Karpas-422 (cell line): ENCODE measurements at regions not wholly inside any gene's neighbourhood (a gene's known extent, or its start where the extent isn't known, plus 50 kb on each side); places are given as distances from the start of the nearest gene placed in this dataset.

Experiments
- DNase-seq: peaks from one replicate; pipeline ENCODE4 v3.0.0-alpha.2; 2015
- H2AFZ ChIP-seq: fragments of 200-600 bp; sonication (generic); 2 replicates; pipeline ENCODE4 v1.6.1; 2014; ENCODE audit warnings: antibody characterized with exemption, low read length, mixed read lengths
- H3K27ac ChIP-seq: fragments of 200-600 bp; sonication (generic); 2 replicates; pipeline ENCODE4 v1.5.1; 2014; ENCODE audit warnings: mild to moderate bottlenecking, low read length, moderate library complexity
- H3K27me3 ChIP-seq: fragments of 200-600 bp; sonication (generic); 2 replicates; pipeline ENCODE4 v1.6.1; 2014; ENCODE audit warnings: low read length, mixed read lengths
- H3K36me3 ChIP-seq: fragments of 200-600 bp; sonication (generic); 2 replicates; pipeline ENCODE4 v1.6.1; 2014; ENCODE audit warnings: low read length, mixed read lengths; ENCODE audit not compliant: insufficient read depth
- H3K4me1 ChIP-seq: fragments of 200-600 bp; sonication (generic); 2 replicates; pipeline ENCODE4 v1.6.1; 2014; ENCODE audit warnings: mild to moderate bottlenecking, low read length, mixed read lengths
- H3K4me2 ChIP-seq: fragments of 200-600 bp; sonication (generic); 2 replicates; pipeline ENCODE4 v1.6.1; 2014; ENCODE audit warnings: low read length, low read depth, mild to moderate bottlenecking; ENCODE audit not compliant: poor library complexity, severe bottlenecking
- H3K4me3 ChIP-seq: fragments of 200-600 bp; sonication (generic); 2 replicates; pipeline ENCODE4 v1.5.1; 2014; ENCODE audit warnings: mild to moderate bottlenecking, antibody characterized with exemption, low read length, mixed read lengths
- H3K79me2 ChIP-seq: fragments of 200-600 bp; sonication (generic); 2 replicates; pipeline ENCODE4 v1.6.1; 2014; ENCODE audit warnings: mild to moderate bottlenecking, low read length, mixed read lengths
- H3K9ac ChIP-seq: fragments of 200-600 bp; sonication (generic); 2 replicates; pipeline ENCODE4 v1.6.0; 2014; ENCODE audit warnings: low read length
- H3K9me2 ChIP-seq: fragments of 200-600 bp; sonication (generic), shearing (Covaris generic); replicated peaks from 2 replicates; pipeline ENCODE4 v1.6.0; 2014; ENCODE audit warnings: mild to moderate bottlenecking, low read length, moderate library complexity; ENCODE audit not compliant: insufficient read depth
- H3K9me3 ChIP-seq: fragments of 300-700, 200-600 bp; sonication (generic); 2 replicates; pipeline ENCODE4 v1.6.1; 2014; ENCODE audit warnings: low read length, mixed read lengths
- H4K20me1 ChIP-seq: fragments of 200-600 bp; sonication (generic); 2 replicates; pipeline ENCODE4 v1.6.1; 2014; ENCODE audit warnings: mild to moderate bottlenecking, antibody characterized with exemption, low read length, low read depth; ENCODE audit not compliant: insufficient read depth

GRCh38 chr6:106763361-106763760 is 134.0 kb downstream of the QRSL1 start:
- Histone ChIP-seq H2AFZ (no peak overlapping the region), H3K4me3 (no peak overlapping the region), H3K27ac (no peak overlapping the region), H3K9me2 (no peaks in the 10 kb centered on the region), H3K9ac (no peak overlapping the region), H3K4me1 (no peaks in the 10 kb centered on the region), H3K27me3 (no peaks in the 10 kb centered on the region), H3K36me3 (no peaks in the 10 kb centered on the region), H4K20me1 (no peaks in the 10 kb centered on the region), H3K4me2 (no peak overlapping the region), H3K9me3 (peaks cover 6% of the 10 kb centered on the region; the same call in 1 of the 2 replicates), H3K79me2 (no peaks in the 10 kb centered on the region)
- DNase-seq, result no peak

GRCh38 chr6:106761160-106761559 is 131.8 kb downstream of the QRSL1 start:
- Histone ChIP-seq H3K27me3 (no peaks in the 10 kb centered on the region), H3K9me2 (no peaks in the 10 kb centered on the region), H4K20me1 (no peaks in the 10 kb centered on the region), H3K4me2 (no peak overlapping the region), H3K36me3 (no peaks in the 10 kb centered on the region), H3K9me3 (peaks cover 6% of the 10 kb centered on the region; the same call in 1 of the 2 replicates), H2AFZ (no peak overlapping the region), H3K79me2 (no peaks in the 10 kb centered on the region), H3K4me3 (no peak overlapping the region), H3K4me1 (peaks cover 14% of the 10 kb centered on the region), H3K9ac (no peak overlapping the region), H3K27ac (no peak overlapping the region)
- DNase-seq, result no peak

GRCh38 chr6:106759112-106759511 is 129.7 kb downstream of the QRSL1 start:
- H3K9ac ChIP-seq, result no peak overlapping the region
- H4K20me1 ChIP-seq, result no peaks in the 10 kb centered on the region
- no peak overlapping the region for H3K4me3 ChIP-seq
- peaks cover 6% of the 10 kb centered on the region; the same call in 1 of the 2 replicates for H3K9me3 ChIP-seq
- no peaks in the 10 kb centered on the region for H3K79me2 ChIP-seq
- H3K4me1 ChIP-seq, result peaks cover 16% of the 10 kb centered on the region
- no peak overlapping the region for H2AFZ ChIP-seq
- no peak overlapping the region for H3K4me2 ChIP-seq
- H3K27ac ChIP-seq, result no peak overlapping the region
- H3K9me2 ChIP-seq, result no peaks in the 10 kb centered on the region
- H3K27me3 ChIP-seq, result no peaks in the 10 kb centered on the region
- no peaks in the 10 kb centered on the region for H3K36me3 ChIP-seq
- no peak for DNase-seq

- Histone ChIP-seq H3K36me3 (no peaks in the 10 kb centered on the region), H3K4me3 (no peak overlapping the region)
- DNase-seq, result no peak
Observed at GRCh38 chr6:106757722-106758467, 128.5 kb downstream of the QRSL1 start.

GRCh38 chr6:106757267-106757666 is 127.9 kb downstream of the QRSL1 start:
- no peak for DNase-seq
- H3K27me3 ChIP-seq, result no peaks in the 10 kb centered on the region
- no peaks in the 10 kb centered on the region for H3K9me2 ChIP-seq
- no peak overlapping the region for H3K4me2 ChIP-seq
- H3K4me3 ChIP-seq, result no peak overlapping the region
- H3K79me2 ChIP-seq, result no peaks in the 10 kb centered on the region
- H3K27ac ChIP-seq, result no peak overlapping the region
- H4K20me1 ChIP-seq, result no peaks in the 10 kb centered on the region
- H3K36me3 ChIP-seq, result no peaks in the 10 kb centered on the region
- H2AFZ ChIP-seq, result peak overlapping the region; percentile 80
- peaks cover 6% of the 10 kb centered on the region; the same call in 1 of the 2 replicates for H3K9me3 ChIP-seq
- peaks cover 34% of the 10 kb centered on the region for H3K4me1 ChIP-seq
- no peak overlapping the region for H3K9ac ChIP-seq

More at GRCh38 chr6:106757722-106758467, 128.5 kb downstream of the QRSL1 start:
- H3K4me1 ChIP-seq, result peaks cover 27% of the 10 kb centered on the region
- no peak overlapping the region for H3K9ac ChIP-seq
- no peaks in the 10 kb centered on the region for H3K27me3 ChIP-seq
- H4K20me1 ChIP-seq, result no peaks in the 10 kb centered on the region
- H3K4me2 ChIP-seq, result no peak overlapping the region
- no peaks in the 10 kb centered on the region for H3K79me2 ChIP-seq
- no peak overlapping the region; the same call in none of the 2 replicates for H2AFZ ChIP-seq
- H3K27ac ChIP-seq, result no peak overlapping the region
- H3K9me3 ChIP-seq, result peaks cover 6% of the 10 kb centered on the region; the same call in 1 of the 2 replicates
- H3K9me2 ChIP-seq, result no peaks in the 10 kb centered on the region

GRCh38 chr6:106754215-106754614 is 124.8 kb downstream of the QRSL1 start:
- peaks cover 4% of the 10 kb centered on the region; the same call in 1 of the 2 replicates for H3K9me3 ChIP-seq
- no peak overlapping the region for H3K9ac ChIP-seq
- no peak overlapping the region for H3K27ac ChIP-seq
- no peaks in the 10 kb centered on the region for H3K9me2 ChIP-seq
- H2AFZ ChIP-seq, result no peak overlapping the region
- no peaks in the 10 kb centered on the region for H3K79me2 ChIP-seq
- no peak overlapping the region for H3K4me3 ChIP-seq
- H4K20me1 ChIP-seq, result no peaks in the 10 kb centered on the region
- no peak overlapping the region for H3K4me2 ChIP-seq
- H3K36me3 ChIP-seq, result no peaks in the 10 kb centered on the region
- DNase-seq, result no peak
- no peaks in the 10 kb centered on the region for H3K27me3 ChIP-seq
- peaks cover 64% of the 10 kb centered on the region for H3K4me1 ChIP-seq

GRCh38 chr6:106752641-106753040 is 123.3 kb downstream of the QRSL1 start:
- no peaks in the 10 kb centered on the region for H3K36me3 ChIP-seq
- peaks cover 80% of the 10 kb centered on the region for H3K4me1 ChIP-seq
- no peaks in the 10 kb centered on the region for H3K79me2 ChIP-seq
- peak overlapping the region; percentile 42 for H3K27ac ChIP-seq
- no peak overlapping the region for H3K9ac ChIP-seq
- H3K9me2 ChIP-seq, result no peaks in the 10 kb centered on the region
- DNase-seq, result no peak
- peak overlapping the region; percentile 50 for H3K4me2 ChIP-seq
- no peaks in the 10 kb centered on the region for H4K20me1 ChIP-seq
- no peaks in the 10 kb centered on the region for H3K27me3 ChIP-seq
- 0 out of 2 replicates have a peak overlapping the region, but pooled peaks have one; percentile 15 for H2AFZ ChIP-seq
- H3K9me3 ChIP-seq, result no peaks in the 10 kb centered on the region
- peak overlapping the region; percentile 19; the same call in 1 of the 2 replicates for H3K4me3 ChIP-seq

- H3K27me3 ChIP-seq, result no peaks in the 10 kb centered on the region
- no peaks in the 10 kb centered on the region for H3K79me2 ChIP-seq
- H3K9me2 ChIP-seq, result no peaks in the 10 kb centered on the region
- H3K27ac ChIP-seq, result no peak overlapping the region
- no peak overlapping the region for H3K4me3 ChIP-seq
- no peak overlapping the region for H3K9ac ChIP-seq
- H3K4me1 ChIP-seq, result peaks cover 81% of the 10 kb centered on the region
- no peaks in the 10 kb centered on the region for H3K36me3 ChIP-seq
- DNase-seq, result no peak
- no peaks in the 10 kb centered on the region for H4K20me1 ChIP-seq
- no peaks in the 10 kb centered on the region for H3K9me3 ChIP-seq
- no peak overlapping the region for H3K4me2 ChIP-seq
- H2AFZ ChIP-seq, result no peak overlapping the region
Observed at GRCh38 chr6:106751501-106752252, 122.3 kb downstream of the QRSL1 start.
